Brain microvascular endothelial cell (primary cell): ENCODE measurements at regions not wholly inside any gene's neighbourhood (a gene's known extent, or its start where the extent isn't known, plus 50 kb on each side); places are given as distances from the start of the nearest gene placed in this dataset.

ENCODE experiments used
- DNase-seq: peaks from one replicate; pipeline ENCODE4 v3.0.0-alpha.2; 2020
- H3K27ac ChIP-seq: fragments of 250-450 bp; sonication (Bioruptor Pico); 2 replicates; pipeline ENCODE4 v1.5.1; 2020; ENCODE audit warnings: mild to moderate bottlenecking, moderate library complexity
- H3K27me3 ChIP-seq: fragments of 250-450 bp; sonication (Bioruptor Pico); replicated peaks from 2 replicates; pipeline ENCODE4 v1.5.1; 2020; ENCODE audit warnings: mild to moderate bottlenecking
- H3K36me3 ChIP-seq: fragments of 250-450 bp; sonication (Bioruptor Pico); replicated peaks from 2 replicates; pipeline ENCODE4 v1.5.1; 2020; ENCODE audit warnings: mild to moderate bottlenecking
- H3K4me3 ChIP-seq: 2 replicates; pipeline ENCODE4 v1.5.1; 2011; ENCODE audit warnings: low read depth, mild to moderate bottlenecking, control low read depth, low read length, moderate library complexity
- CTCF ChIP-seq: IDR thresholded peaks from 2 replicates; pipeline ENCODE4 v1.5.1; 2011; ENCODE audit warnings: low read depth, mild to moderate bottlenecking, moderate library complexity, low read length, control low read depth, inconsistent platforms; ENCODE audit errors: missing control alignments
- in situ Hi-C: cut with HindIII; loops from 2 replicates; pipeline ENCODE4 v1.10.0; 2017; ENCODE audit warnings: low sequenced_read_pairs, low pct_ligation_motif_present

DNA sequence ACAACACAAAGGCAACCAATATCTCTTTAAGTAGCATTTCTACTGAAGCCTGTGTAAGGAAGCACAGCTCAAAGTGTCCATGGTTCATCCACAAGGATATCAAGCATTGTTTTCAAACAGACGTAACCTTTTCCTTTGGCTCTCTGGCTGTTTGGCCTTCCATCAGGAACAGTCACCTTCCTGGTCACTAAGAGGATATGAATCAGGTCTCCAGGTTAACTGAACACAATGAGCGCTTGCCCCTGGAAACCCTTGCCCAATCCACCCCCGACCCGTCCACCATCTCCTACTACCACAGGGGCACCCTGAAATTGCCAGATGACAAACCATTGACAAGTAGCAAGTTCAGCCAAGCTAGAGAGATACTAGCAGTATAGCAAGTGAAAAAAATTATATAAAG is 114.4 kb upstream of the COL21A1 start:
- in situ Hi-C loops: loop anchor here (25.0 kb wide), 1 partner anchor 250 kb away; no protein-coding TSS in a partner anchor
- no peaks in the 10 kb centered on the region for H3K27me3 ChIP-seq
- TF ChIP-seq CTCF: no peak
- H3K36me3 ChIP-seq: no peaks in the 10 kb centered on the region
- H3K4me3 ChIP-seq: no peak overlapping the region
- DNase-seq: no peak
- no peak overlapping the region for H3K27ac ChIP-seq

DNA sequence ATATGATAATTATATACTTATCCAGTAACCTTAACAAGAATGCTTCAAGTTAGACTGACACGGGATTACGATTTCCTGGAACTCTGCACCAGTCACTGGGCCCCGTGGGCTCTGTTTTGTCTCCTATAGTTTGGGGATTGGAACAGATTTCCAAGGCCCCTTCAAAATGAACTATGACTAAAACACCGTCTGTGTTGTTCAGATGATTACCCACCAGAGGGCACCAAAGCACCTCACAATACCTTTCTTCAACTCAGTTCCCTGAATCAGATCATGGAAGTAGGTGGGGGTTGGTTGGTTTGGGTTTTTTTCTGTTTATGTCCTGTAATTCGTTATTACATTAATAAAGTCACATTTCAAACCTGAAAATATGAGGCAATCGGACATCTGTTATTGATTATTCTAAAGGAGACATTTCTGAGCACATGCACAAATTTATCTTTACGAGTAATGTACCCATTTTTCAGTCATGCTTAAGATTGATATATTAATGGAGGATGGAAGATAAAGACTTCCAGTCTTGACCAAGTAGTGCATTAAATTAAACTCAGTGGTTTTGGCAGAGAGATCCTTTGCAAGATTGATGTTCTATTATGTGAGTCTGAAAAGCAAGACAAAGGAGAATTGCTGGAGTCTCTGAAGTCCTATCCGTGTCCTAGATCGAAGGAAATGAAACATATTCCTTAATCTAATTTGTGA is 112.0 kb upstream of the COL21A1 start:
- H3K27ac ChIP-seq: no peak overlapping the region
- in situ Hi-C loops: loop anchor here (25.0 kb wide), 1 partner anchor 253 kb away; no protein-coding TSS in a partner anchor
- H3K36me3 ChIP-seq: no peaks in the 10 kb centered on the region
- no peak overlapping the region for H3K4me3 ChIP-seq
- peak; percentile 72 for DNase-seq
- peak; percentile 73 for TF ChIP-seq CTCF
- H3K27me3 ChIP-seq: no peaks in the 10 kb centered on the region

GRCh38 chr6:56357616-56358373 is 110.4 kb upstream of the COL21A1 start:
- Histone ChIP-seq H3K27ac (no peak overlapping the region), H3K4me3 (no peak overlapping the region), H3K27me3 (no peaks in the 10 kb centered on the region), H3K36me3 (no peaks in the 10 kb centered on the region)
- peak; percentile 24 for DNase-seq
- in situ Hi-C loops: loop anchor here (25.0 kb wide), 1 partner anchor 255 kb away; no protein-coding TSS in a partner anchor
- no peak for TF ChIP-seq CTCF

- no peak for TF ChIP-seq CTCF
- Histone ChIP-seq H3K4me3 (no peak overlapping the region), H3K27ac (no peak overlapping the region), H3K27me3 (no peaks in the 10 kb centered on the region), H3K36me3 (no peaks in the 10 kb centered on the region)
- in situ Hi-C loops: loop anchor here (25.0 kb wide), 1 partner anchor 256 kb away; no protein-coding TSS in a partner anchor
- peak; percentile 20 for DNase-seq
These were observed 109.0 kb upstream of the COL21A1 start for GRCh38 chr6:56356426-56356825.

DNA sequence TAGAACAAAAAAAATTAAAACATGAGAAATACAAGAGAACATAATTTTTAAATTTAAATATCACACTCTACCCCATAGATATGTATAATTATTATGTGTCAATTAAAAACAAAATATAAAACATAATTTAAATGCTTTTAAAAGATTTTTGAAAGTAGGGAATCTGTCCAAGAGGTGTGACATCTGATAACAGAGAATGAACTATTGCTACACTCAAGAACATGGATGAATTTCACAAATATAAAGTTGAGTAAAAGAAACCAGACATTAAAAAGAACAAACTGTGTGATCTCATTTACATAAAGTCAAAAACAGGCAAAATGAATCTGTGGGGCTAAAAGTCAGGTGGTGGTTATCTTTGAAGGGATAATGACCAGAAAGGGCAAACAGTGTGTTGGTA is 106.5 kb upstream of the COL21A1 start:
- Histone ChIP-seq H3K27me3 (no peaks in the 10 kb centered on the region), H3K36me3 (no peaks in the 10 kb centered on the region), H3K27ac (no peak overlapping the region), H3K4me3 (no peak overlapping the region)
- no peak for TF ChIP-seq CTCF
- in situ Hi-C loops: loop anchor here (25.0 kb wide), 1 partner anchor 258 kb away; no protein-coding TSS in a partner anchor
- DNase-seq: no peak
